ENCODE measurements at regions not wholly inside any gene's neighbourhood (a gene's known extent, or its start where the extent isn't known, plus 50 kb on each side); places are given as distances from the start of the nearest gene placed in this dataset.
"Not testable (repeated sequence)": the region's sequence is repeated elsewhere in the genome, so short reads cannot be mapped to it uniquely, and the experiment has no call there.

- no peak for DNase-seq (ENCODE audit: low read depth in 3 of 3, low spot score in 1 of 3)
Observed at GRCh38 chr1:239123260-239123659, 263.1 kb upstream of the CHRM3 start.

- DNase-seq (ENCODE audit: low read depth in 3 of 3, low spot score in 1 of 3) = no peak
Observed at GRCh38 chr1:239112101-239112935, 274.1 kb upstream of the CHRM3 start.

DNA sequence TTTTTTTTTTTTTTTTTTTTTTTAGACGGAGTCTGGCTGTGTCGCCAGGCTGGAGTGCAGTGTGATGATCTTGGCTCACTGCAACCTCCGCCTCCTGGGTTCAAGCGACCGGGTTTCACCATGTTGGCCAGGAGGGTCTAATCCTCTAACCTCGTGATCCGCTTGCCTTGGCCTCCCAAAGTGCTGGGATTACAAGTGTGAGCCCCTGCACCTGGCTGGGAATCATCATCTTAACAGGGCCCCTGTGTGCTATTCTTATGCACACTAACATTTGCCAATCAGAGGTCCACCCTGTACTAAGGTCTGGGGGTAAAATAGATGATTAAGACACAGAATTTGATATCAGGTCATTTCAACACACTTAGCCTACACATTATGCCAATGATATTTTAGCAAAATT is 278.7 kb upstream of the CHRM3 start:
- no peak for DNase-seq (ENCODE audit: low read depth in 3 of 3, low spot score in 1 of 3)

DNA sequence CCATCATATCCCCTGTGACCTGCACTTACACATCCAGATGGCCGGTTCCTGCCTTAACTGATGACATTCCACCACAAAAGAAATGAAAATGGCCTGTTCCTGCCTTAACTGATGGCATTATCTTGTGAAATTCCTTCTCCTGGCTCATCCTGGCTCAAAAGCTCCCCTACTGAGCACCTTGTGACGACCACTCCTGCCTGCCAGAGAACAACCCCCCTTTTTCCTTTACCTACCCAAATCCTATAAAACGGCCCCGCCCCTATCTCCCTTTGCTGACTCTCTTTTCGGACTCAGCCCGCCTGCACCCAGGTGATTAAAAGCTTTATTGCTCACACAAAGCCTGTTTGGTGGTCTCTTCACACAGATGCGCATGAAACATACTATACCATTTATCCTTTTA is 279.7 kb upstream of the CHRM3 start:
- DNase-seq (ENCODE audit: low read depth in 3 of 3, low spot score in 1 of 3) = not testable (repeated sequence)

DNA sequence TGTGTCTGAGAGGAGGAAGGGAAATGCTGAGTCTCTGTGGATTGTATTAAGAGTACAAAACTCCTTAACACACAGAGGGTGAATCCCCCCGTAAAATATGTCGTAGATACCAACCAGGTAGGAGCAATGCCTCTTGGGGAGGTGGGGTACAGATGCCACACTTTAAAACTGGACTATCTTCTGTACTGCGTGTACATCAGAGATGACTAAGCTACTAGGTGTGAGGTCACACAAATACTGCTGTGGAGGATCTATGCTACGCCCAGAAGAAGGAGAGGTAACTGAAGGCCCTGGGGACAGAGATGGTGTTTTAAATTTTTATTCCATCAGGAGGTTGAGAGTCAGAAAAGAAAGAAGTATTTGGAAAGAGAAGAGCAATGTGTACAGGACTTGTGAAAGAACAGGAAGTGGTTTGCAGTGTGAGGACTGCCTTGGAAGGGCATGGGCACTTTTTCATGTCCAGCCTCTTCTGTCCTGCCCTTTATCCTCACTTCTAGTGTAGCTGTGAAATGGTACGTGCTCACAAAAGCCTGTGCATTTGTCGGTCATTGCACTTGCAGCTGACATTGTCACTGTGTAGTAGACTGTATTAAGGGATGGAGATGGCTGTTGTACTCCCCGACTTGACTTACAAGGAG is 287.8 kb upstream of the CHRM3 start:
- no peak for DNase-seq (ENCODE audit: low read depth in 3 of 3, low spot score in 1 of 3)

- DNase-seq (ENCODE audit: low read depth in 3 of 3, low spot score in 1 of 3) = no peak
Observed at GRCh38 chr1:239091537-239091936, 294.8 kb upstream of the CHRM3 start.

- no peak for DNase-seq (ENCODE audit: low read depth in 3 of 3, low spot score in 1 of 3)
Observed at GRCh38 chr1:239084459-239085080, 301.8 kb upstream of the CHRM3 start.

DNA sequence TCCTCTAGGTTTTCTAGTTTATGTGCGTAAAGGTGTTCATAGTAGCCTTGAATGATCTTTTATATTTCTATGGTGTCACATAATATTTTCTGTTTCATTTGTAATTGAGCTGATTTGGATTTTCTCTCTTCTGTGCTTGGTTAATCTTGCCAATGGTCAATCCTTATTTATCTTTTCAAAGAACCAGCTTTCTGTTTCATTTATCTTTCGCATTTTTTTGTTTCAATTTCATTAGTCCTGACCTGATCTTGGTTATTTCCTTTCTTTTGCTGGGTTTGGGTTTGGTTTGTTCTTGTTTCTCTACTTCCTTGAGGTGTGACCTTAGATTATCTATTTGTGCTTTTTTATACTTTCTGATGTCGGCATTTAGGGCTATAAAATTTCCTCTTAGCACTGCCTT is 304.4 kb upstream of the CHRM3 start:
- not testable (repeated sequence) for DNase-seq (ENCODE audit: low read depth in 3 of 3, low spot score in 1 of 3)

DNA sequence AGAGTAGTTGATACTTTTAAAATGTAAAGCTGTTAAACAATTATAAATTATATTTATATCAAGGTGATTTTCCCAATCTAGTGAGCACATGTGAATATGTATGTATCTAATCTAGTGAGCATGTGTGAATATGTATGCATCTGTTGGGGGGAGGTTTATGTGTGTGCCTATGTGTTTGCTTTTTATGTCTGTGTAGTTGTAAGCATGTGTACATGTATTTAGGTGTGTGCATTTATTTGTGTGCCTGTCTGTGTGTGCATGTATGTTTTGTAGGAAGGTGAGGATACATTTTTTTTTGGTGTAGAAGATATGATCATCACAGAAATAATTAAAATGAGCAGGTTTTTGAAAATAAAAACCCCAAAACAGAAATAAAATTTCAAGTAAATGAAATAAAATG is 318.9 kb upstream of the CHRM3 start:
- no peak for DNase-seq (ENCODE audit: low read depth in 3 of 3, low spot score in 1 of 3)

DNA sequence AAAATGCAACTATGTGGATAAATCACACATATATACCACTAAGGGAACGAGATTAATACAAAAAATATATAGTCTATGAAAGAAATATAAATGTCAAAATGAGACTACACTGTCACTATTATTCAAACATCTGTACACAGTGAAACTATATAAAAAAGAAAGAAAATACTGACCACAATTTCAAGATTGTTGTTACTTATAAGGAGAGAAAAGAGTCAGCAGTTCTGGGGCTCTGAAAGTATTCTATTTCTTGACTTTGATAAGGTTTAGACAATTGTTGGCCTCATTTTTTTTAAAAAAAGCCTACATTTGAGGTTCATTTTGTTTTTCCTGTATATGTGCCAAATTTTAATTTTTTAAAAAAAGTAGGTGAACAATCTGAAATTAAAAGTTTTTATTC is 319.3 kb upstream of the CHRM3 start:
- DNase-seq (ENCODE audit: low read depth in 3 of 3, low spot score in 1 of 3) = no peak

- DNase-seq (ENCODE audit: low read depth in 3 of 3, low spot score in 1 of 3) = no peak
Observed at GRCh38 chr1:239061770-239062169, 324.6 kb upstream of the CHRM3 start.

DNA sequence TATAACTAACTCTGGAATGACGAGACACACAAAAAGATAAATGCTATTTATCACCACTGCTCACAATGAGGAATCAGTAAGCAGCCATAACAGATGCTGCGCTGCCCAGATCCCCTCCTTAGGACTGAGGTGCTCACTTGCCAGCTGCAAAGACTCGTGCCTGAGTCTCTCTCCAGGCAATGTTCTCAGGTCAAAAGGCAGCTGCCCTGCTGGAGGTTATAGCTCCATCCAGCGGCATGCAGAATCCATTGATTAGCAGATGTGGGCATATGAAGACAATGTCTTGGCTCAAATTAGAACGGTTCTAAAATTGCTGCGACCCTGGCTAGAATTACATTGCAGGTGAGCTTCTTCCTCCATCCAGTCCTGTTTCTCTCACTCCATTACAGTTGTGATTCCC is 328.2 kb upstream of the CHRM3 start:
- no peak for DNase-seq (ENCODE audit: low read depth in 3 of 3, low spot score in 1 of 3)

DNA sequence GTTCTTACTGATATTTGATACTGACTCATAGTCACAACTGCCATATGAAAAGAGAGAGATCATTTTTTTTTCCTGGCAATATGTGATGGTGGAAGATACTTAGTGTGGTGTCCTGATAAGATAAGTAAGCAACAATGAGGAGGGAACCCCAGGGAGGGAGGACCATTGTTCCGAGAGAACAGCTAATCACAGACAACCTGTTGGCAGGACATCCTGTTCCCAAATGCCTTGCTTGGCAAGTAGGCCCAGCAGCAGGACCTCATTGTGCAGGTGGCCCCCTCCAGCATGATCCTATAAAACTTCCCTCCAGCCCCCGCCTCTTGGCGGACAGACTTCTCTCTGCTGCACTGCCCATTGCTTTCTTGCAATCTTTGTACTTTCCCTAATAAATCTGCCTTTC is 329.4 kb upstream of the CHRM3 start:
- DNase-seq (ENCODE audit: low read depth in 3 of 3, low spot score in 1 of 3) = no peak

GRCh38 chr1:239053279-239053678 is 333.1 kb upstream of the CHRM3 start:
- DNase-seq (ENCODE audit: low read depth in 3 of 3, low spot score in 1 of 3) = no peak

GRCh38 chr1:239049571-239049970 is 336.8 kb upstream of the CHRM3 start:
- DNase-seq (ENCODE audit: low read depth in 3 of 3, low spot score in 1 of 3) = no peak

DNA sequence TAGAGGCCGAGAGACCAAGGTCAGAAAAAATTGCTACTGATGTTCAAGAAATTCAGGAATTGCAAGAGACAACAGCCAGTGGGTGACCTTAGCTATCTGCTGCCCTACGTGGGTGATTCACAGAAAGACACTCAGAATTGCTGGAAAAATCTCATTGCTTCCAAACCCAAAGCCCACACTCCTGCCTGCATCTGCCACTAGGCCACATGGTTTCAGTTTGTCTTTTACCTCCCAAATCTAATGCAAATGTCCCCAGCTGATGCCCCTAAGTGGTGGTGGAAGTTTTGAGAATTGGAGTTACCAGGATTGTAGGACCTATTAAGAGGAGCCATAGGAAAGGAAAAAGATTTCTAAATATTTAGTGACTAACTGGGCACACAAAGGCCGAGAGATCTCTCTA is 341.5 kb upstream of the CHRM3 start:
- DNase-seq (ENCODE audit: low read depth in 3 of 3, low spot score in 1 of 3) = no peak

DNA sequence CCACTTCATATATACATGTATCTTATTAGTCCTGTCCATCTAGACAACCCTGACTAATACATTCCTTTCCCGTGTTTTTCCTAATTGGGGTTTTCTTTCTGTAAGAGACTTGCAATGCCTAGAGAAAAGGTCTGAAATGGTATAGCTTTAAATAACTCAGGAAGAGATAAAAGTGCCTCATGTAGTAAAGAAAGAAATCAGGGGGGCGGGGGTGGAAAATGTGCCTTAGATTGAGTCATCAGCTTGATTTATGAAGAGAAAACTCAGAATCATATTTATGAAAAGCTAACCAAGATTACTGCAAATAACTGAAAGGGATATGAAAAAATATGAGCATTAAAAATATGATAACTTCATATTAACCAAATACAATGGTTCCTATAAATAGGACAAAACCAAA is 345.8 kb upstream of the CHRM3 start:
- no peak for DNase-seq (ENCODE audit: low read depth in 3 of 3, low spot score in 1 of 3)

DNA sequence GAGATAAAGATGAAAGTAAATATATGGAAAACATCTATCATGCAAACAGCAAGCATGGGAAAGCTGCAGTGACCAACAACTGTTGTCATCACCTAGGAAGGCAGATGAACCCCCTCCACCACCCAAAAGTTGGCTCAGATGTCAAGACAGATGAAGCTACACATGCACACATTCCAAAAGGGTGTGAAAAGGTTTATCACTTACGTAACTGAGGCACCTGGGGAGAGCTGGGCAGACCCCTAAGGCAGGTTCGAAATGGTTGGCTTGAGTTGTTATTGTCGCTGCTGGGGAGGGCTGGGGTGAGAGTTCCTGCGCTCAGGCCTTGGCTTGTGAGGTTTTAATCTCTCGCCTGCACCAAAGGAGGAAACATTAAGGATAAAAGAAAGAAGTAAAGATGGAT is 355.1 kb upstream of the CHRM3 start:
- no peak for DNase-seq (ENCODE audit: low read depth in 3 of 3, low spot score in 1 of 3)

GRCh38 chr1:239025997-239026694 is 360.2 kb upstream of the CHRM3 start:
- no peak for DNase-seq (ENCODE audit: low read depth in 3 of 3, low spot score in 1 of 3)

GRCh38 chr1:239025223-239025622 is 361.1 kb upstream of the CHRM3 start:
- DNase-seq (ENCODE audit: low read depth in 3 of 3, low spot score in 1 of 3) = no peak

GRCh38 chr1:239023732-239024360 is 362.5 kb upstream of the CHRM3 start:
- DNase-seq (ENCODE audit: low read depth in 3 of 3, low spot score in 1 of 3) = no peak

Measured in stimulated activated CD4-positive, alpha-beta T cell treated with anti-CD3 and anti-CD28 coated beads, TNF-alpha, amount 100 ng/mL, for 1 hour (primary cell).